Stomach (tissue), 8 donors: ENCODE measurements at regions not wholly inside any gene's neighbourhood (a gene's known extent, or its start where the extent isn't known, plus 50 kb on each side); places are given as distances from the start of the nearest gene placed in this dataset.

Experiments used
- DNase-seq, 2 donors: peaks; one replicate each; pipeline versions ENCODE4 v3.0.0 to v3.0.0-alpha.2; 2013 to 2019
- H3K27ac ChIP-seq, 5 donors: fragments of 200-600 bp in 4 of 5; sonication (generic) in 4 of 5; one replicate each; pipeline ENCODE4 v1.5.1; 2013 to 2019; ENCODE audit warnings: mild to moderate bottlenecking in 1 of 5, moderate library complexity in 1 of 5
- H3K27me3 ChIP-seq, 3 donors: fragments of 200-600 bp; sonication (generic); one replicate each; pipeline ENCODE4 v1.5.1; 2017 to 2019; ENCODE audit warnings: mixed run types in 1 of 3
- H3K36me3 ChIP-seq, 4 donors: fragments of 200-600 bp; sonication (generic); 1 replicate in 3 of 4; 2 replicates in 1 of 4; pipeline ENCODE4 v1.5.1; 2016 to 2019
- H3K4me1 ChIP-seq, 4 donors: fragments of 200-600 bp; sonication (generic); one replicate each; pipeline ENCODE4 v1.5.1; 2016 to 2019
- H3K4me3 ChIP-seq, 4 donors: fragments of 200-600 bp; sonication (generic) in 3 of 4; one replicate each; pipeline ENCODE4 v1.5.1; 2016 to 2019; ENCODE audit warnings: mild to moderate bottlenecking in 1 of 4
- H3K9me3 ChIP-seq, 4 donors: fragments of 200-600 bp; sonication (generic); one replicate each; pipeline ENCODE4 v1.5.1; 2016 to 2019
- EP300 ChIP-seq: sonication (generic); formaldehyde crosslinking; IDR thresholded peaks from one replicate; pipeline ENCODE4 v1.6.1; 2017; ENCODE audit warnings: antibody characterized with exemption
- POLR2A ChIP-seq, 4 donors: fragments of 450-650 bp; IDR thresholded peaks; one replicate each; pipeline ENCODE4 v1.6.1; 2016; ENCODE audit warnings: antibody characterized with exemption in 4 of 4, control low read depth in 2 of 4, mild to moderate bottlenecking in 1 of 4, moderate library complexity in 1 of 4
- POLR2AphosphoS5 ChIP-seq, 3 donors: sonication (generic); formaldehyde crosslinking; IDR thresholded peaks; one replicate each; pipeline ENCODE4 v1.6.1; 2016; ENCODE audit warnings: antibody characterized with exemption in 3 of 3
- WGBS, 5 donors: extraction: QIAGEN DNeasy Blood & Tissue Kit in 3 of 5; methylation state at CpG; one replicate each; pipeline versions ENCODE4 v1.1.5 to v1.1.7; 2013 to 2018; 5-methylcytosine and 5-hydroxymethylcytosine counted together
- intact Hi-C: fragments of 100-400 bp; cut with DNase I; formaldehyde crosslinking; loops from one replicate; pipeline ENCODE4 v1.15.1; 2023; ENCODE audit warnings: low total_unique reads
- TF ChIP-seq, protein P1 (sequence below), 7 experiments: fragments of 450-650 bp in 4 of 7; fragments of 200-600 bp in 3 of 7; sonication (generic) in 3 of 7; IDR thresholded peaks; one replicate each; pipeline ENCODE4 v1.5.1; 2016 to 2019; ENCODE audit warnings: antibody characterized with exemption in 7 of 7, control low read depth in 2 of 7, mild to moderate bottlenecking in 1 of 7
- donor health status: healthy with polysubstance abuse.
- donor health status: Bipolar disorder and iron deficiency.
- donor health status: healthy.

DNA sequence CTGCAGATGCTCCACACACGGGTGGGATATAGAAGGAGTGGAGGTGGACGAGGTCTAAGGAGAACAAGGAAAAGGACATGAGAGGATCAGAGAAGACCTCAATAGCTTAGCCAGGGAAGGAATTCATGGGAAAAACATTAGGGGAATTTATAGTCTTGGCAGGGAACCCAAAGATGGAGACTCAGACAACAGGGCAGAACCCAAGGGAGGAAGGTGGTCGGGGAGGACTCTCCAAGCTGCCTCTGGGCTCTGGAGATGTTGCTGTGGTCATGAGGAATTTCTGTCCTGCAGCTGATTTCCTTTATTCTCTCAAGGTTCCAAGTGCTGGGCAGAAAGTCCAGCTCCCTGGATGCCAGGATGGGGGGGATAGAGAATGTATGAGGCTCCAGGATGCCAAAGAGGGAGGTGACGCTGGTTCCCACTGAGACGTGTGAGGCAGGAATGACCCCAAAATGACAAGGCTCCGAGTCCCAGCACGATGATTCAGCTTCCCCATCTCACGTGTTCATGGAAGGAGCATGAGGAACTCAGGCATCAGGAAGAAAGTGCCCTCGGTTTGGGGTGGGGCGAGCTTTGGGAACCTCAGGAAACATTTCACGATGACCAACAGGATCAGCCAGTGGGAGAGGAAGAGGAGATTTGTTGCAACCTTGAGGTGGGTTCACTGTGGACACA is 57.0 kb upstream of the PPP2R3B start:
- H3K4me1 ChIP-seq: no peaks in the 10 kb centered on the region
- intact Hi-C loops: no loop called here
- peaks cover 0 to 10% (median 8%) of the 10 kb centered on the region in 4 donors for H3K9me3 ChIP-seq
- TF ChIP-seq, protein P1, sequence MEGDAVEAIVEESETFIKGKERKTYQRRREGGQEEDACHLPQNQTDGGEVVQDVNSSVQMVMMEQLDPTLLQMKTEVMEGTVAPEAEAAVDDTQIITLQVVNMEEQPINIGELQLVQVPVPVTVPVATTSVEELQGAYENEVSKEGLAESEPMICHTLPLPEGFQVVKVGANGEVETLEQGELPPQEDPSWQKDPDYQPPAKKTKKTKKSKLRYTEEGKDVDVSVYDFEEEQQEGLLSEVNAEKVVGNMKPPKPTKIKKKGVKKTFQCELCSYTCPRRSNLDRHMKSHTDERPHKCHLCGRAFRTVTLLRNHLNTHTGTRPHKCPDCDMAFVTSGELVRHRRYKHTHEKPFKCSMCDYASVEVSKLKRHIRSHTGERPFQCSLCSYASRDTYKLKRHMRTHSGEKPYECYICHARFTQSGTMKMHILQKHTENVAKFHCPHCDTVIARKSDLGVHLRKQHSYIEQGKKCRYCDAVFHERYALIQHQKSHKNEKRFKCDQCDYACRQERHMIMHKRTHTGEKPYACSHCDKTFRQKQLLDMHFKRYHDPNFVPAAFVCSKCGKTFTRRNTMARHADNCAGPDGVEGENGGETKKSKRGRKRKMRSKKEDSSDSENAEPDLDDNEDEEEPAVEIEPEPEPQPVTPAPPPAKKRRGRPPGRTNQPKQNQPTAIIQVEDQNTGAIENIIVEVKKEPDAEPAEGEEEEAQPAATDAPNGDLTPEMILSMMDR (IDR thresholded peaks at IDR 0.05): no peak
- TF ChIP-seq POLR2A (IDR thresholded peaks at IDR 0.05) (no peak), EP300 (no peak), POLR2AphosphoS5 (IDR thresholded peaks at IDR 0.05) (no peak)
- DNase-seq: no peak
- WGBS, 5 donors: 65 to 82% (median 74%) methylated on average over 11 of the region's 11 CpGs
- H3K27ac ChIP-seq: no peak overlapping the region
- no peaks in the 10 kb centered on the region for H3K36me3 ChIP-seq
- no peak overlapping the region for H3K4me3 ChIP-seq
- H3K27me3 ChIP-seq: peaks cover 0 to 7% (median 0%) of the 10 kb centered on the region in 3 donors

DNA sequence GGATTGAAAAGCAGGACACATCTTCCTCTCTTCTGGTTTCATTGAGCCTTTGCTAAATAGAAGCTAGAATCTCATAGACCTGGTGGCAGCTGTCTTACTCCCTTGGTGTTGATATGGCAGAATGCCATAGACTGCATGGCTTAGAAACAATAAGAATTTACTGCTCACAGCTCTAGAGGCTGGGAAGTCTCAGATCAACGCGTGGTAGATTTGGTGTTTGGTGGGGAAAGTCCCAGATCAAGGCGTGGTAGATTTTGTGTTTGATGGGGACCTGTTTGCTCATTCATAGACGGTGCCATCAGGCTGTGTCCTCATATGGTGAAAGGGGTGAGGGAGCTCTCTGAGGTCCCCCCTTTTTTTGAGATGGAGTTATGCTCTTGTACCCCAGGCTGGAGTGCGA is 57.6 kb upstream of the PPP2R3B start:
- Histone ChIP-seq H3K4me3 (no peak overlapping the region), H3K36me3 (no peaks in the 10 kb centered on the region), H3K9me3 (peaks cover 0 to 9% (median 8%) of the 10 kb centered on the region in 4 donors), H3K27ac (no peak overlapping the region), H3K4me1 (no peaks in the 10 kb centered on the region), H3K27me3 (peaks cover 0 to under 1% (median 0%) of the 10 kb centered on the region in 3 donors)
- TF ChIP-seq POLR2A (IDR thresholded peaks at IDR 0.05): no peak
- TF ChIP-seq, protein P1 (IDR thresholded peaks at IDR 0.05): no peak
- TF ChIP-seq EP300: no peak
- no peak for TF ChIP-seq POLR2AphosphoS5 (IDR thresholded peaks at IDR 0.05)
- intact Hi-C loops: no loop called here
- 64 to 93% (median 84%) methylated on average over 4 to 5 of the region's 5 CpGs for WGBS, 5 donors
- DNase-seq: no peak

- WGBS, 5 donors: 33 to 47% (median 37%) methylated on average over 8 of the region's 8 CpGs
- peaks cover 0 to 4% (median 0%) of the 10 kb centered on the region in 3 donors for H3K27me3 ChIP-seq
- H3K36me3 ChIP-seq: no peaks in the 10 kb centered on the region
- TF ChIP-seq, protein P1 (IDR thresholded peaks at IDR 0.05): no peak
- TF ChIP-seq EP300 (no peak), POLR2AphosphoS5 (IDR thresholded peaks at IDR 0.05) (no peak), POLR2A (IDR thresholded peaks at IDR 0.05) (no peak)
- H3K27ac ChIP-seq: no peak overlapping the region
- no peaks in the 10 kb centered on the region for H3K4me1 ChIP-seq
- no peak overlapping the region for H3K4me3 ChIP-seq
- no peak for DNase-seq
- intact Hi-C loops: no loop called here
- peaks cover 0 to 9% (median 8%) of the 10 kb centered on the region in 4 donors for H3K9me3 ChIP-seq
Measured at GRCh38 chrX:445727-446126, 59.0 kb upstream of the PPP2R3B start.

GRCh38 chrX:446245-446644 is 59.5 kb upstream of the PPP2R3B start:
- Histone ChIP-seq H3K27ac (no peak overlapping the region), H3K4me1 (no peaks in the 10 kb centered on the region), H3K9me3 (peaks cover 0 to 9% (median 7%) of the 10 kb centered on the region in 4 donors), H3K36me3 (no peaks in the 10 kb centered on the region), H3K27me3 (peaks cover 0 to 5% (median 0%) of the 10 kb centered on the region in 3 donors), H3K4me3 (no peak overlapping the region)
- TF ChIP-seq, protein P1 (IDR thresholded peaks at IDR 0.05): no peak
- no peak for TF ChIP-seq POLR2AphosphoS5 (IDR thresholded peaks at IDR 0.05)
- 16 to 39% (median 29%) methylated on average over 10 of the region's 10 CpGs for WGBS, 5 donors
- no peak for DNase-seq
- intact Hi-C loops: no loop called here
